GM13977 (cell line): ENCODE measurements at regions not wholly inside any gene's neighbourhood (a gene's known extent, or its start where the extent isn't known, plus 50 kb on each side); places are given as distances from the start of the nearest gene placed in this dataset.

Source experiments
- DNase-seq: peaks from one replicate; pipeline ENCODE4 v3.0.0; 2012; ENCODE audit warnings: low spot score
- CTCF ChIP-seq: IDR thresholded peaks from 2 replicates; pipeline ENCODE4 v1.5.1; 2012; ENCODE audit warnings: mild to moderate bottlenecking, control low read depth; ENCODE audit not compliant: insufficient read depth; ENCODE audit errors: extremely low read depth, missing control alignments
- in situ Hi-C: fragments of 300-500 bp; cut with MboI; formaldehyde crosslinking; loops from one replicate; pipeline ENCODE4 v1.12.0; 2022; ENCODE audit warnings: low sequenced_read_pairs, low pct_unique_long_range_greater_than_20kb, mixed read lengths, inconsistent platforms; ENCODE audit not compliant: unreplicated experiment

GRCh38 chr10:111515706-111516105 is 438.9 kb downstream of the ADRA2A start:
- no peak for TF ChIP-seq CTCF
- DNase-seq, result no peak
- in situ Hi-C loops, result no loop called here

DNA sequence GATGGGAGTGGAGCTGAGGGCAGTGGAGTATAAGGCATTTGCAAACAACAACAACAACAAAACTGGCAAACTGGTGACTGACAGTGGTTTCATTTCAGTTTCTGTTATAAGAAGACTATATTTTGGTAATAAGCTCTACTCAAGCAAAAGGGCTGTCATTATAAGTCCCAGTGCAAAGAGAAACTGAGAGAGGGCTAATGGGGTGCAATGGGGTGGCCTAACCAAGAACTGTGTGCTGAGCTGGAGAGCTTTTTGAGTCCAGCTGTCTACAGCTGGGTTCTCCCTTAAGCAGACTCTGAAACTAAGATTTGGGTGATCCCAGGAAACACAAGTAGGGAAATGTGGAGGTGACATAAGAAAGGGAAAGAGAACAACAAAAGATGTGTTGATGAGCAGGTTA is 439.3 kb downstream of the ADRA2A start:
- in situ Hi-C loops, result no loop called here
- TF ChIP-seq CTCF, result no peak
- DNase-seq, result no peak

DNA sequence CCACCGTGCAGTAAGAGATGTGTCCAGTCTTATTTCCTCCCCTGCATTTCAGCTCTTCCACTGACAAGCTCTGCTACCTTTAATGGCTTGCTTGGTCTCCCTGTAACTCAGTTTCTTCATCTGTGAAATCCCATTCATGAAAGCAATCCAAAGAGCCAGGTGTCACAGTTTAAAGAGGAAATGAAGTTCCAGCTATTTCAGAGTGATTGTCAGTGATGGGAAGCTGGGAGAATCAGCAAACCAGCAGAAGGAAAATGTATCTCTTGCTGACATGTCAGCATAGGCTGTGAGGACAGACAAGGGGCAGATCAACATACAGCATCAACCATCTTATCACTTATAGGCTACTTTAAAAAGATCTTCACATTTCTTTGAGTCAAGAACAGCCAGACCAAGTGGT is 445.3 kb downstream of the ADRA2A start:
- in situ Hi-C loops, result no loop called here
- TF ChIP-seq CTCF, result no peak
- no peak for DNase-seq

GRCh38 chr10:111522551-111522950 is 445.7 kb downstream of the ADRA2A start:
- in situ Hi-C loops, result no loop called here
- no peak for DNase-seq
- no peak for TF ChIP-seq CTCF

- in situ Hi-C loops, result no loop called here
- no peak for TF ChIP-seq CTCF
- DNase-seq, result no peak
Measured at GRCh38 chr10:111523016-111523415, 446.2 kb downstream of the ADRA2A start.

DNA sequence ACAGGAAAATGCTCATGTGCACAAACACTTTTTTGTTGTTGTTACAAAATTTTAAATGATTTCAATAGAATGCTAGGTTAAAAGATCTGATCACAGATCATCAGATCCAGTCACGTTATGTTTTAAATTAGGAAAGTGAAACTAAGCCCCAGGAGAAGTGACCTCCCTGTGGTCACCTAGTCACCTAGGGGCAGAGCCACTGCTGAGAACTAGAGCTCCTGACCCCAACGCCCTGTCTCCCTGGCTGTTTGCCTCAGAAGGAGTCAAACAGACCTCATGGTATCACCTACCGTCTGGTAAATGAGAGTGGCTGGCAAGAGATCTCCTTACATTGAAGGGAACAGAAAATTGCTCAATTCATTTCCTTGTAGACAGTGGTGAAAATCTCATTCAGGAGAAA is 447.3 kb downstream of the ADRA2A start:
- in situ Hi-C loops, result no loop called here
- no peak for TF ChIP-seq CTCF
- no peak for DNase-seq

DNA sequence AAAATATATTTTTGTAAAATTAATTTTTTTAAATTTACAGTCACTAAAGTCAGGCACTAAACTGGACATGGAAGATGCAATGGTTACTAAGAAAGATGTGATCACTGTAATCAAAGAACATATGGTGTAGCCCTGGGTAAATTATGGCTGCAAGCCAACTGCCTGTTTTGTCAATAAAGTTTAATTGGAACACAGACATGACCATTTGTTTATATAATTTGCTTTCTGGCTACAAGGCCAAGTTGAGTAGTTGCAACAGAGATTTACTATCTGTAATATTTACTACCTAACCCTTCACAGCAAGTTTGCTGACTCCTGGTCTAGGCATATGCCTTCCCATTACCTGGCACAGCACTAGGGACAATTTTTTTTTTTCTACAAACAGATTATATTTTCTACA is 448.9 kb downstream of the ADRA2A start:
- no peak for DNase-seq
- in situ Hi-C loops, result no loop called here
- no peak for TF ChIP-seq CTCF
